ENCODE measurements at regions not wholly inside any gene's neighbourhood (a gene's known extent, or its start where the extent isn't known, plus 50 kb on each side); places are given as distances from the start of the nearest gene placed in this dataset.

DNA sequence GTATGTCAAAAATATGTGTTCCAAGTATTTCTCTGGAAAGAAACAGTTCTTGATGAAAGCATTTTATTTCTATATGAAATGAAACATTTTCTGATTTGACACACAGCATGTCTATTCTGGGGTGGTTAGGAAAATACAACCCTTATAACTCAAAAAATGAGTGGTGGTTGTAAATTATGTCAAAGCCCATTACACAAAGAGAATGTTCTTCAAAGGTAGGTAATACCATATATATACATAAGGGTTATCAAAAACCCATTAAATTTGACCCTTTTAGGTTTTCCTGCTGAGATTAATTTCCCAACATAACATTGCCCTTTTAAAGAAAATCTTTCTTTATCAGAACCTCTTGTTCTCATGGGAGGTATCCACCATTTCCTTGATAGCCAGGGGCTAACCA, 420.5 kb upstream of the TECRL start:
- intact Hi-C loops (cut with micrococcal nuclease; ENCODE audit: unreplicated experiment) = no loop called here
- CTCF ChIA-PET = no interaction called here
- DNase-seq (ENCODE audit: low read depth, low spot score) = no peak
- no peaks in the 10 kb centered on the region for H3K9me3 ChIP-seq (ENCODE audit: control insufficient read depth, insufficient read depth, low read depth, low read length)
- no TSS peak for BruUV-seq (replicated peaks)
- POLR2A ChIA-PET = no interaction called here
- TF ChIP-seq, protein P1, sequence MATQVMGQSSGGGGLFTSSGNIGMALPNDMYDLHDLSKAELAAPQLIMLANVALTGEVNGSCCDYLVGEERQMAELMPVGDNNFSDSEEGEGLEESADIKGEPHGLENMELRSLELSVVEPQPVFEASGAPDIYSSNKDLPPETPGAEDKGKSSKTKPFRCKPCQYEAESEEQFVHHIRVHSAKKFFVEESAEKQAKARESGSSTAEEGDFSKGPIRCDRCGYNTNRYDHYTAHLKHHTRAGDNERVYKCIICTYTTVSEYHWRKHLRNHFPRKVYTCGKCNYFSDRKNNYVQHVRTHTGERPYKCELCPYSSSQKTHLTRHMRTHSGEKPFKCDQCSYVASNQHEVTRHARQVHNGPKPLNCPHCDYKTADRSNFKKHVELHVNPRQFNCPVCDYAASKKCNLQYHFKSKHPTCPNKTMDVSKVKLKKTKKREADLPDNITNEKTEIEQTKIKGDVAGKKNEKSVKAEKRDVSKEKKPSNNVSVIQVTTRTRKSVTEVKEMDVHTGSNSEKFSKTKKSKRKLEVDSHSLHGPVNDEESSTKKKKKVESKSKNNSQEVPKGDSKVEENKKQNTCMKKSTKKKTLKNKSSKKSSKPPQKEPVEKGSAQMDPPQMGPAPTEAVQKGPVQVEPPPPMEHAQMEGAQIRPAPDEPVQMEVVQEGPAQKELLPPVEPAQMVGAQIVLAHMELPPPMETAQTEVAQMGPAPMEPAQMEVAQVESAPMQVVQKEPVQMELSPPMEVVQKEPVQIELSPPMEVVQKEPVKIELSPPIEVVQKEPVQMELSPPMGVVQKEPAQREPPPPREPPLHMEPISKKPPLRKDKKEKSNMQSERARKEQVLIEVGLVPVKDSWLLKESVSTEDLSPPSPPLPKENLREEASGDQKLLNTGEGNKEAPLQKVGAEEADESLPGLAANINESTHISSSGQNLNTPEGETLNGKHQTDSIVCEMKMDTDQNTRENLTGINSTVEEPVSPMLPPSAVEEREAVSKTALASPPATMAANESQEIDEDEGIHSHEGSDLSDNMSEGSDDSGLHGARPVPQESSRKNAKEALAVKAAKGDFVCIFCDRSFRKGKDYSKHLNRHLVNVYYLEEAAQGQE (IDR thresholded peaks at IDR 0.05; ENCODE audit: insufficient read depth in 1 of 2, low read depth in 2 of 2, low read length in 1 of 2) = no peak
- H3K27ac ChIP-seq (ENCODE audit: low read length) = no peak overlapping the region
- no peak overlapping the region for H3K4me3 ChIP-seq (ENCODE audit: low read depth in 2 of 2, low read length in 2 of 2)
- no peaks in the 10 kb centered on the region for H3K27me3 ChIP-seq (ENCODE audit: control insufficient read depth, insufficient read depth, low read length)
- ATAC-seq = no peak
- in situ Hi-C loops (cut with HindIII; ENCODE audit: low pct_unique_long_range_greater_than_20kb, low sequenced_read_pairs) = no loop called here
- no peaks in the 10 kb centered on the region for H3K36me3 ChIP-seq (ENCODE audit: control insufficient read depth, insufficient read depth, low read length)
- no peaks in the 10 kb centered on the region for H3K4me1 ChIP-seq (ENCODE audit: control insufficient read depth, insufficient read depth, low read length)

DNA sequence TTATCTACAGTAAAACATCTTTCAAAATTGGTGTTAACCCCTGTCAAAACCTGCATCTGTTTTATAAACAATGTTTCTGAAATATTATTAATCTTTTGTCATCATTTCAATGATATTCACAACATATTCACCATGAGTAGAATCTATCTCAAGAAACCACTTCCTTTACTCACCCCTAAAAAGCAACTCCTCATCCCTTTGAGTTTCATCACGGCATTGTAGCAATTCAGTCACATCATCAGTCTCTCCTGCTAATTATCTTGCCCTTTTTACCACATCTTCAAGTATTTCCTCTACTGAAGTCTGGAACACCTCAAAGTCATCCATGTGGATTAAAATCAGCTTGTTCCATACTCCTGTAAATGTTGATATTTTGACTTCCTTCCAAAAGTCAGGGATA, 415.3 kb upstream of the TECRL start:
- no TSS peak for BruUV-seq (replicated peaks)
- intact Hi-C loops (cut with micrococcal nuclease; ENCODE audit: unreplicated experiment) = no loop called here
- ChIA-PET POLR2A (no interaction called here), CTCF (no interaction called here)
- DNase-seq (ENCODE audit: low read depth, low spot score) = no peak
- in situ Hi-C loops (cut with HindIII; ENCODE audit: low pct_unique_long_range_greater_than_20kb, low sequenced_read_pairs) = no loop called here
- no peaks in the 10 kb centered on the region for H3K36me3 ChIP-seq (ENCODE audit: control insufficient read depth, insufficient read depth, low read length)
- TF ChIP-seq POLR2AphosphoS5 (IDR thresholded peaks at IDR 0.05; ENCODE audit: low read depth, low read length) = no peak
- TF ChIP-seq TCF7L2 (IDR thresholded peaks at IDR 0.05; ENCODE audit: low read depth, low read length) = no peak
- no peak for TF ChIP-seq SIN3A (IDR thresholded peaks at IDR 0.05; ENCODE audit: borderline replicate concordance, insufficient read depth, low read depth, low read length)
- TF ChIP-seq, protein P1 (IDR thresholded peaks at IDR 0.05; ENCODE audit: insufficient read depth in 1 of 2, low read depth in 2 of 2, low read length in 1 of 2) = no peak
- TF ChIP-seq, protein P2, sequence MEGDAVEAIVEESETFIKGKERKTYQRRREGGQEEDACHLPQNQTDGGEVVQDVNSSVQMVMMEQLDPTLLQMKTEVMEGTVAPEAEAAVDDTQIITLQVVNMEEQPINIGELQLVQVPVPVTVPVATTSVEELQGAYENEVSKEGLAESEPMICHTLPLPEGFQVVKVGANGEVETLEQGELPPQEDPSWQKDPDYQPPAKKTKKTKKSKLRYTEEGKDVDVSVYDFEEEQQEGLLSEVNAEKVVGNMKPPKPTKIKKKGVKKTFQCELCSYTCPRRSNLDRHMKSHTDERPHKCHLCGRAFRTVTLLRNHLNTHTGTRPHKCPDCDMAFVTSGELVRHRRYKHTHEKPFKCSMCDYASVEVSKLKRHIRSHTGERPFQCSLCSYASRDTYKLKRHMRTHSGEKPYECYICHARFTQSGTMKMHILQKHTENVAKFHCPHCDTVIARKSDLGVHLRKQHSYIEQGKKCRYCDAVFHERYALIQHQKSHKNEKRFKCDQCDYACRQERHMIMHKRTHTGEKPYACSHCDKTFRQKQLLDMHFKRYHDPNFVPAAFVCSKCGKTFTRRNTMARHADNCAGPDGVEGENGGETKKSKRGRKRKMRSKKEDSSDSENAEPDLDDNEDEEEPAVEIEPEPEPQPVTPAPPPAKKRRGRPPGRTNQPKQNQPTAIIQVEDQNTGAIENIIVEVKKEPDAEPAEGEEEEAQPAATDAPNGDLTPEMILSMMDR (IDR thresholded peaks at IDR 0.05) = no peak
- no peaks in the 10 kb centered on the region for H3K27me3 ChIP-seq (ENCODE audit: control insufficient read depth, insufficient read depth, low read length)
- H3K4me3 ChIP-seq (ENCODE audit: low read depth in 2 of 2, low read length in 2 of 2) = no peak overlapping the region
- no peak for ATAC-seq
- H3K27ac ChIP-seq (ENCODE audit: low read length) = no peak overlapping the region
- no peaks in the 10 kb centered on the region for H3K9me3 ChIP-seq (ENCODE audit: control insufficient read depth, insufficient read depth, low read depth, low read length)
- H3K4me1 ChIP-seq (ENCODE audit: control insufficient read depth, insufficient read depth, low read length) = no peaks in the 10 kb centered on the region

All from Panc1 (cell line).